ENCODE measurements at regions not wholly inside any gene's neighbourhood (a gene's known extent, or its start where the extent isn't known, plus 50 kb on each side); places are given as distances from the start of the nearest gene placed in this dataset.

- H3K36me3 ChIP-seq (ENCODE audit: control insufficient read depth, insufficient read depth, low read length), result no peaks in the 10 kb centered on the region
- no peak for TF ChIP-seq CTCF (IDR thresholded peaks at IDR 0.05; ENCODE audit: insufficient read depth, low read length, poor library complexity, severe bottlenecking)
- H3K27me3 ChIP-seq (ENCODE audit: control insufficient read depth, insufficient read depth, low read length), result no peaks in the 10 kb centered on the region
- DNase-seq (ENCODE audit: low read depth), result no peak
- H3K4me3 ChIP-seq (ENCODE audit: low read depth, low read length), result no peak overlapping the region
Measured at GRCh38 chr5:68080282-68081050, 135.1 kb upstream of the PIK3R1 start.

GRCh38 chr5:68077349-68077894 is 138.1 kb upstream of the PIK3R1 start:
- no peaks in the 10 kb centered on the region for H3K36me3 ChIP-seq (ENCODE audit: control insufficient read depth, insufficient read depth, low read length)

GRCh38 chr5:68074633-68075032 is 140.9 kb upstream of the PIK3R1 start:
- no peaks in the 10 kb centered on the region for H3K36me3 ChIP-seq (ENCODE audit: control insufficient read depth, insufficient read depth, low read length)
- DNase-seq (ENCODE audit: low read depth), result no peak
- no peak overlapping the region for H3K4me3 ChIP-seq (ENCODE audit: low read depth, low read length)
- no peak for TF ChIP-seq CTCF (IDR thresholded peaks at IDR 0.05; ENCODE audit: insufficient read depth, low read length, poor library complexity, severe bottlenecking)
- no peaks in the 10 kb centered on the region for H3K27me3 ChIP-seq (ENCODE audit: control insufficient read depth, insufficient read depth, low read length)

More at GRCh38 chr5:68077349-68077894, 138.1 kb upstream of the PIK3R1 start:
- DNase-seq (ENCODE audit: low read depth), result no peak
- Histone ChIP-seq H3K4me3 (ENCODE audit: low read depth, low read length) (no peak overlapping the region), H3K27me3 (ENCODE audit: control insufficient read depth, insufficient read depth, low read length) (no peaks in the 10 kb centered on the region)
- TF ChIP-seq CTCF (IDR thresholded peaks at IDR 0.05; ENCODE audit: insufficient read depth, low read length, poor library complexity, severe bottlenecking), result no peak

DNA sequence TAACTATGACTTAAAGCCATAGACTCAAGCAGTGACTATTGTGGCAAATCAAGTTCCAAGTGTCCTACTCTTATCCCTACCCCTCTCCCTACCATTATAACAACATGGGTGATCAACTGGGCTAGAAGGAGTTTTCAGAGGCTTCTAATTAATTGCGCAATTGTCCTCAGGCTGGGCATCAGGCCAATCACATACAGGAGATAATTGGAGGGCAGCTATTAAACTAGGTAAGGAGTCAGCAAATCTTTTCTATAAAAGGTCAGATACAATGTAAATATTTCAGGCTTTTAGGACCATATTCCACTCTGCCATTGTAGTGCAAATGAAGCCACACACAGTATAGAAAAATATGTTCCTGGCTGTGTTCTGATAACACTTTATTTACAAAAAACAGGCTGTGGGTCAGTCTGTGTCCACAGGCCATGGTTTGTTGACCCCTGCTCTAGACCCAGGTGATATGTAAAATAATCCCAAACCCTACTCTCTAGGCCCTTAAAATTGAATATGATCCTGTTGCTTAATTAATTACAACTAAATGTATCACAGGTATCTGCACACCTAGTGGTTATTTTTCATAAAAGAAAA is 141.4 kb upstream of the PIK3R1 start:
- Histone ChIP-seq H3K4me3 (ENCODE audit: low read depth, low read length) (no peak overlapping the region), H3K27me3 (ENCODE audit: control insufficient read depth, insufficient read depth, low read length) (no peaks in the 10 kb centered on the region), H3K36me3 (ENCODE audit: control insufficient read depth, insufficient read depth, low read length) (no peaks in the 10 kb centered on the region)
- no peak for TF ChIP-seq CTCF (IDR thresholded peaks at IDR 0.05; ENCODE audit: insufficient read depth, low read length, poor library complexity, severe bottlenecking)
- no peak for DNase-seq (ENCODE audit: low read depth)

DNA sequence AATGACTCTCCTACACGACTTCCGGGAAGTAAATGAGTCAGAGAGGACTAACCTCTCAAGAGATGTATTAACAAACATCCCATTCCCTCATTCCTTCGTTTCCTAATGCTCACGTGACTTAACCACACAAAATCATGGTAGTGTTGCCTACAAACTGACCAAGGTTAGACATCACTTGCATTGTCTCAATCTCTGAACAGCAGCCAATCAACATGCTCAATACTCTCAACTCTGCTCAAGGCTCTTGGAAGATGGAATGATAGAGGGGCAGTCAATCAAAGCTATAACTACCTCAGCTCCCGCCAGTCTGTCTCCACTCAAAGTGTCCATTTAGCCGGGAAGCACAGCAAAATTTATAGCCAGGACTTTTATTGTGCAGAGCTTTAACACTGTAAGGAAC is 143.8 kb upstream of the PIK3R1 start:
- no peak for TF ChIP-seq CTCF (IDR thresholded peaks at IDR 0.05; ENCODE audit: insufficient read depth, low read length, poor library complexity, severe bottlenecking)
- no peak overlapping the region for H3K4me3 ChIP-seq (ENCODE audit: low read depth, low read length)
- H3K36me3 ChIP-seq (ENCODE audit: control insufficient read depth, insufficient read depth, low read length), result no peaks in the 10 kb centered on the region
- no peak for DNase-seq (ENCODE audit: low read depth)
- no peaks in the 10 kb centered on the region for H3K27me3 ChIP-seq (ENCODE audit: control insufficient read depth, insufficient read depth, low read length)

Measured in kidney epithelial cell (primary cell).